ENCODE measurements at regions not wholly inside any gene's neighbourhood (a gene's known extent, or its start where the extent isn't known, plus 50 kb on each side); places are given as distances from the start of the nearest gene placed in this dataset.
A peak's percentile ranks its signal among the peaks of the same experiment; 100 is the strongest.

DNA sequence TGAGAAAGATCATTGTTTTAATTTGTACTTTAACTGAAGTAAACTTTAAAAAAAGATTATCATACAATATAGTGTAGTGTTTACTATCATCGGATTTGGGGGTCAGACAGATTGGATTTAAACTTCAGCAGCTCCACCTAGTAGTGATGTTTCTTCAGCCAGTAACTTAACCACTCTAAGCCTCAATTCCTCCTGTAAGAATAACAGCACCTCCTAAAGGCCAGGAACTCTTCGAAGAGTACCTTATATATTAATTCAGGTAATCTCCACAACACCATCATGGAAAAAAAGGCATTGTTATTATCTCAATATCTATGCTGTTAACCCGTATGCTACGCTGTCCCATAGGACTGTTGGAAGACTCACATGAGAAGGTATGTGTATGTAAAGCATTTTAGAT lies 69.0 kb upstream of the DLGAP1 start:
- Histone ChIP-seq H3K36me3 (no peaks in the 10 kb centered on the region), H3K9me3 (no peaks in the 10 kb centered on the region), H3K27ac (no peak overlapping the region), H3K4me3 (no peak overlapping the region), H3K27me3 (no peaks in the 10 kb centered on the region), H3K4me1 (no peaks in the 10 kb centered on the region)
- intact Hi-C loops (cut with DNase I) = no loop called here
- TF ChIP-seq, protein P1, sequence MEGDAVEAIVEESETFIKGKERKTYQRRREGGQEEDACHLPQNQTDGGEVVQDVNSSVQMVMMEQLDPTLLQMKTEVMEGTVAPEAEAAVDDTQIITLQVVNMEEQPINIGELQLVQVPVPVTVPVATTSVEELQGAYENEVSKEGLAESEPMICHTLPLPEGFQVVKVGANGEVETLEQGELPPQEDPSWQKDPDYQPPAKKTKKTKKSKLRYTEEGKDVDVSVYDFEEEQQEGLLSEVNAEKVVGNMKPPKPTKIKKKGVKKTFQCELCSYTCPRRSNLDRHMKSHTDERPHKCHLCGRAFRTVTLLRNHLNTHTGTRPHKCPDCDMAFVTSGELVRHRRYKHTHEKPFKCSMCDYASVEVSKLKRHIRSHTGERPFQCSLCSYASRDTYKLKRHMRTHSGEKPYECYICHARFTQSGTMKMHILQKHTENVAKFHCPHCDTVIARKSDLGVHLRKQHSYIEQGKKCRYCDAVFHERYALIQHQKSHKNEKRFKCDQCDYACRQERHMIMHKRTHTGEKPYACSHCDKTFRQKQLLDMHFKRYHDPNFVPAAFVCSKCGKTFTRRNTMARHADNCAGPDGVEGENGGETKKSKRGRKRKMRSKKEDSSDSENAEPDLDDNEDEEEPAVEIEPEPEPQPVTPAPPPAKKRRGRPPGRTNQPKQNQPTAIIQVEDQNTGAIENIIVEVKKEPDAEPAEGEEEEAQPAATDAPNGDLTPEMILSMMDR (IDR thresholded peaks at IDR 0.05) = no peak
- DNase-seq (no peak), ATAC-seq (no peak), FAIRE-seq (no peak)
- WGBS, 2 donors = 37 to 42% methylated on average over 4 of the region's 4 CpGs

DNA sequence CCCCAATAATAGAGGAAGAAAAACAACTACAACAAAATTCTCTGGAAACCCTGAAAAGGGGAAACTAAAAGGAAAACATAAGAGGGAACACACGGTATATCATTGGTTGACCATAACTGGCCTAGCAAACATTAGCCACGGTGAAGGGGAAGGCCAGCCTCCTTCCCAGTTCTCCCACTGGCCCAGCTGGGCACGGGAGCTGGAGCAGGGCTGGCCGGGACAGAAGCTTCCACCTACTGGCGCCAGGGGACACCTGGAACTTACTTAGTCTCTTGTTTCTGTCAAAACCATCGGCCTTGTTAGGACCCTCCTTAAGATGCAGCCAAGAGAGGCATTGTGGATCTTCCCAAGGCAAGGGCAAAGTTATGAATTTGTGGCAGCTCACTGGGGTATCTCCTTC lies 56.1 kb upstream of the DLGAP1 start:
- no peak for ATAC-seq
- no peaks in the 10 kb centered on the region for H3K36me3 ChIP-seq
- no peak for FAIRE-seq
- WGBS, 2 donors = 82 to 85% methylated on average over 6 of the region's 6 CpGs
- no peaks in the 10 kb centered on the region for H3K27me3 ChIP-seq
- H3K9me3 ChIP-seq = no peaks in the 10 kb centered on the region
- no peak overlapping the region for H3K4me3 ChIP-seq
- H3K4me1 ChIP-seq = no peaks in the 10 kb centered on the region
- H3K27ac ChIP-seq = no peak overlapping the region
- intact Hi-C loops (cut with DNase I) = no loop called here
- no peak for DNase-seq
- TF ChIP-seq, protein P1 (IDR thresholded peaks at IDR 0.05) = no peak

DNA sequence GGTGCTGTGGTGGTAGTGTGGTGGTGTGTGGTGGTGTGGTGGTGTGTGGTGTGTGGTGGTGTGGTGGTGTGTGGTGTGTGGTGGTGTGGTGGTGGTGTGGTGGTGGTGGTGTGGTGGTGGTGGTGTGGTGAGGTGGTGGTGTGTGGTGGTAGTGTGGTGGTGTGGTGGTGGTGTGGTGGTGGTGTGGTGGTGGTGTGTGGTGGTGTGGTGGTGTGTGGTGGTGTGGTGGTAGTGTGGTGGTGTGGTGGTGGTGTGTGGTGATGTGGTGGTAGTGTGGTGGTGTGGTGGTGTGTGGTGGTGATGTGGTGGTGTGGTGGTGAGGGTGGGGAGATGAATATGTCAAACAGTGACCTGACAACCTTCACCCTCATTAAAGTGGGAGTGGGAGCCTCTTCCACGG lies 55.6 kb upstream of the DLGAP1 start:
- ATAC-seq = peak in 3 of 4 donors; percentile 32 to 76 (median 35)

DNA sequence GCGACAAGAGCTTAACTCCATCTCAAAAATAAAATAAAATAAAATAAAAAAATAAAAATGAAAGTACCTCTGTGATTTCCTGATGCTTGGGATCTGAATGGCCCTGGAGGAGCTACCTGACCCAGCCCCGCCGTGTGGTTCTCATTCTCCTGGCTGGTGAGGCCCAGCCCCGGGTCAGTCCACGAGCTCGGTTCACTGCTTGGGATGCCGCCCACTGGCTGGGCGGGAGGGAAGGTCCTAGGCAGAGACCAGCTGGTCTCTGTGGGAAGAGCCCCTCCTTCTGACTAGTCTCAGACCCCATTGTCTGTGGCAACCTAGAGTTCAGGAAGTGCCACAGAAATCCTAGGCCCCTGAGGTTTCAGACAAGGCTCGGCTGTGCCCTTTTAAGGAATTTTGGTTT lies 55.1 kb upstream of the DLGAP1 start:
- no peak for ATAC-seq
- no peak for FAIRE-seq
- Histone ChIP-seq H3K9me3 (no peaks in the 10 kb centered on the region), H3K36me3 (no peaks in the 10 kb centered on the region), H3K27me3 (no peaks in the 10 kb centered on the region), H3K4me1 (no peaks in the 10 kb centered on the region), H3K4me3 (no peak overlapping the region), H3K27ac (no peak overlapping the region)
- WGBS, 2 donors = 81 to 87% methylated on average over 9 of the region's 9 CpGs
- intact Hi-C loops (cut with DNase I) = no loop called here
- TF ChIP-seq, protein P1 (IDR thresholded peaks at IDR 0.05) = no peak
- no peak for DNase-seq

More for the DNA sequence above, 55.6 kb upstream of the DLGAP1 start:
- Histone ChIP-seq H3K27me3 (no peaks in the 10 kb centered on the region), H3K4me1 (no peaks in the 10 kb centered on the region), H3K4me3 (no peak overlapping the region), H3K27ac (no peak overlapping the region), H3K9me3 (no peaks in the 10 kb centered on the region), H3K36me3 (no peaks in the 10 kb centered on the region)
- WGBS, 2 donors = 90% methylated on average over 1 of the region's 1 CpG
- intact Hi-C loops (cut with DNase I) = no loop called here
- TF ChIP-seq, protein P1 (IDR thresholded peaks at IDR 0.05) = no peak
- DNase-seq = no peak
- no peak for FAIRE-seq
